BJ (cell line): ENCODE measurements at regions not wholly inside any gene's neighbourhood (a gene's known extent, or its start where the extent isn't known, plus 50 kb on each side); places are given as distances from the start of the nearest gene placed in this dataset.

Source experiments
- CTCF ChIA-PET: fragments of 350-600 bp; formaldehyde crosslinking; extraction: SDS; loops from one replicate; lab custom pipeline; 2021; ENCODE audit warnings: antibody characterized with exemption, inconsistent platforms; lab: Yijun Ruan, JAX
- POLR2A ChIA-PET: fragments of 300-600 bp; sonication (Branson Sonifier 250); formaldehyde crosslinking; extraction: SDS; loops from one replicate; lab custom pipeline; 2021; ENCODE audit warnings: antibody characterized with exemption; lab: Charles Lee
- DNase-seq: peaks from one replicate; pipeline ENCODE4 v3.0.0-alpha.2; 2011; ENCODE audit warnings: low read depth
- H3K27me3 ChIP-seq: 2 replicates; pipeline ENCODE4 v1.6.0; 2011; ENCODE audit warnings: low read length; ENCODE audit not compliant: control insufficient read depth, insufficient read depth
- H3K36me3 ChIP-seq: 2 replicates; pipeline ENCODE4 v1.5.1; 2011; ENCODE audit warnings: low read length; ENCODE audit not compliant: control insufficient read depth, insufficient read depth
- H3K4me3 ChIP-seq: 2 replicates; pipeline ENCODE4 v1.5.1; 2011; ENCODE audit warnings: low read depth, mild to moderate bottlenecking, control low read depth, low read length
- TF ChIP-seq, protein P1 (sequence below): IDR thresholded peaks from 2 replicates; pipeline ENCODE4 v1.5.1; 2011; ENCODE audit warnings: low read depth, mild to moderate bottlenecking, control low read depth, inconsistent platforms, low read length, moderate library complexity; ENCODE audit not compliant: insufficient read depth

DNA sequence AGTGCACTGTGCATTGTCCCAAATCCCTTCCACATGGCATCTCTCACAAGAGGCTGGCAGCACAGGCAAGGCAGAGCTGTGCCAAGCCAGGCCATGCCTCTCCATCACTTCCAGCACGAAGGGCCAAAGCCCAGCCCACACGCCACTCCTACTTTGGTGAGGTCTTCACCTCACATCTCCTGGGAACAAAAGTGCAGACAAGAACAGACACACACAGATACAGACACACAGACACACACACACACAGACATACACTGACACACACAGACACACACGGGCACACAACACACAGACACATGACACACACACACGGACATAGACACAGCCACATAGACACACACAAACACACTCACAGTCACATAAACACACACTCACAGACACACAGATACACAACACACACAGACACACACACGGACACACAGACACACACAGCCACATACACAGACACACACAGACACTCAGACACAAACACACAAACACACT is 233.3 kb downstream of the UACA start:
- POLR2A ChIA-PET = no interaction called here
- H3K27me3 ChIP-seq = peaks cover 28% of the 10 kb centered on the region
- no peaks in the 10 kb centered on the region for H3K36me3 ChIP-seq
- CTCF ChIA-PET = no interaction called here
- no peak for DNase-seq
- TF ChIP-seq, protein P1, sequence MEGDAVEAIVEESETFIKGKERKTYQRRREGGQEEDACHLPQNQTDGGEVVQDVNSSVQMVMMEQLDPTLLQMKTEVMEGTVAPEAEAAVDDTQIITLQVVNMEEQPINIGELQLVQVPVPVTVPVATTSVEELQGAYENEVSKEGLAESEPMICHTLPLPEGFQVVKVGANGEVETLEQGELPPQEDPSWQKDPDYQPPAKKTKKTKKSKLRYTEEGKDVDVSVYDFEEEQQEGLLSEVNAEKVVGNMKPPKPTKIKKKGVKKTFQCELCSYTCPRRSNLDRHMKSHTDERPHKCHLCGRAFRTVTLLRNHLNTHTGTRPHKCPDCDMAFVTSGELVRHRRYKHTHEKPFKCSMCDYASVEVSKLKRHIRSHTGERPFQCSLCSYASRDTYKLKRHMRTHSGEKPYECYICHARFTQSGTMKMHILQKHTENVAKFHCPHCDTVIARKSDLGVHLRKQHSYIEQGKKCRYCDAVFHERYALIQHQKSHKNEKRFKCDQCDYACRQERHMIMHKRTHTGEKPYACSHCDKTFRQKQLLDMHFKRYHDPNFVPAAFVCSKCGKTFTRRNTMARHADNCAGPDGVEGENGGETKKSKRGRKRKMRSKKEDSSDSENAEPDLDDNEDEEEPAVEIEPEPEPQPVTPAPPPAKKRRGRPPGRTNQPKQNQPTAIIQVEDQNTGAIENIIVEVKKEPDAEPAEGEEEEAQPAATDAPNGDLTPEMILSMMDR = no peak
- H3K4me3 ChIP-seq = no peak overlapping the region

GRCh38 chr15:70528816-70529215 is 234.5 kb downstream of the UACA start:
- CTCF ChIA-PET = interaction anchor here (0.7 to 1.2 kb wide), 2 partner anchors 8 to 46 kb away, joined by 3 read pairs; no protein-coding TSS in a partner anchor
- DNase-seq = no peak
- H3K4me3 ChIP-seq = no peak overlapping the region
- H3K36me3 ChIP-seq = no peaks in the 10 kb centered on the region
- H3K27me3 ChIP-seq = peaks cover 31% of the 10 kb centered on the region
- TF ChIP-seq, protein P1 = no peak
- POLR2A ChIA-PET = no interaction called here

- ChIA-PET CTCF (interaction anchor here (0.7 to 1.2 kb wide), 2 partner anchors 9 to 46 kb away, joined by 3 read pairs; no protein-coding TSS in a partner anchor), POLR2A (no interaction called here)
- Histone ChIP-seq H3K27me3 (peaks cover 31% of the 10 kb centered on the region), H3K36me3 (no peaks in the 10 kb centered on the region), H3K4me3 (no peak overlapping the region)
- TF ChIP-seq, protein P1 = no peak
- no peak for DNase-seq
Observed at GRCh38 chr15:70528270-70528706, 235.1 kb downstream of the UACA start.

DNA sequence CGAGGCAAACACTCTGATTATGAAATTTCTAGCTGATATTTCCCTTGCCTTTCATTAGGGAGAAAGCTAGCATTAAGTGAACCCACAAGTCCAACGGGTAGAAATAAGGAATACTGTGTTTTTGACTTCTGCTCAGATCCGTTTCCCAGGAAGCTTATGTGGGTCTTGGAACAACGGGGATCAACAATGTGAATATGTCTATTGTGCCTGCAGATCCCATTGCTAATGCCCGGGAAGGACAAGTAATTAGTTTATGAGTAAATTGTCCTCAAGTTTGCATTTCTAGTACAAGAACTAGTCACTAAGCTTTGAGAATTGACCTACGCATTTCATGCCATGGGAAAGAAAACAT is 236.4 kb downstream of the UACA start:
- ChIA-PET CTCF (interaction anchor here (0.8 to 1.1 kb wide), 2 partner anchors 15 to 23 kb away, joined by 4 read pairs; no protein-coding TSS in a partner anchor), POLR2A (interaction anchor here (1.0 kb wide), 1 partner anchor 22 kb away, joined by 3 read pairs; no protein-coding TSS in a partner anchor)
- no peak overlapping the region for H3K4me3 ChIP-seq
- no peak for DNase-seq
- peaks cover 26% of the 10 kb centered on the region for H3K27me3 ChIP-seq
- H3K36me3 ChIP-seq = no peaks in the 10 kb centered on the region
- TF ChIP-seq, protein P1 = no peak

DNA sequence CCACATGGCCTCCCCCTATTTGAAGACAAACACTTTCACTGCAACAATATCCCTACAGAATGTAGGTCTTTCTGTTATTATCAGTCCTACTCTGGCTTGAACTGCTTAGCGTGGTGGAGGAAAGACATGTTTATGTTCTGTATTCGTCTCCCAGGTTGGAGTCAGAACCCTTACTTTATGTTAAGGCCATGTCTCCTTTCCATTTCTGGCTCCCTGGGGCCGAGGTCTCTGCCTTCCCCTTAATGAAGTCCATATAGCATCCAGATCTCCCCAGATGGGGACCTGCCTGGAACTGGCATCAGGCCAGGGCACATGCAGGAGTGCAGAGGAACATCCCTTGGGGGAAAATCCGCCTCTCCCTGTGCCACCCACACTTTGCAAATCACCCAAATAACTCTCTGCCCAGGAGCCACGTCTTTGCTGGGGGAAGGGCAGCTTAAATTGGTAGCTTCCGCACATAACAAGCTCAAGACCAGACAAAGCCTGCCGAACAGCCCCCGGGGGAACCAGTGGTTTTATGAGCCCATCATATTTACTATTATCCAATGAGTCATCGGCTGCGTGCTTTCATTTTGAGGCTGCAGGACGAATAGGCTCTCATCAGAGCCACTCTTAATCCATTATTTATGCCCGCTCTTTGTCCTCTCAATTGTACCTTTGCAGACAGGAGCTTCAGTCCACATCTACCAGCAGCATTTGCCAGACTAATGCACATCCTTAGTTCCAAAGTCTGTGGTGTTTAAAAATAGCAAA is 237.0 kb downstream of the UACA start:
- DNase-seq = peak; percentile 73
- Histone ChIP-seq H3K27me3 (peaks cover 22% of the 10 kb centered on the region), H3K36me3 (no peaks in the 10 kb centered on the region), H3K4me3 (0 out of 2 replicates have a peak overlapping the region, but pooled peaks have one; percentile 11)
- TF ChIP-seq, protein P1 = no peak
- CTCF ChIA-PET = interaction anchor here (0.8 to 1.1 kb wide), 2 partner anchors 14 to 22 kb away, joined by 4 read pairs; no protein-coding TSS in a partner anchor
- POLR2A ChIA-PET = interaction anchor here (1.0 kb wide), 1 partner anchor 21 kb away, joined by 3 read pairs; no protein-coding TSS in a partner anchor
